SU-DHL-6 (cell line): ENCODE measurements at regions not wholly inside any gene's neighbourhood (a gene's known extent, or its start where the extent isn't known, plus 50 kb on each side); places are given as distances from the start of the nearest gene placed in this dataset.

Source experiments
- H2AFZ ChIP-seq: fragments of 200-600 bp; sonication (generic); 2 replicates; pipeline ENCODE4 v1.6.1; 2014; ENCODE audit warnings: low read depth, mild to moderate bottlenecking, moderate library complexity, mixed read lengths, antibody characterized with exemption, low read length; ENCODE audit not compliant: severe bottlenecking
- H3F3A ChIP-seq: fragments of 200-600 bp; shearing (Covaris generic); 2 replicates; pipeline ENCODE4 v1.6.0; 2016; ENCODE audit warnings: antibody characterized with exemption, mild to moderate bottlenecking; ENCODE audit not compliant: insufficient read depth
- H3K27ac ChIP-seq: fragments of 200-600 bp; sonication (generic); 2 replicates; pipeline ENCODE4 v1.5.1; 2016; ENCODE audit warnings: low read depth, mild to moderate bottlenecking, low read length, moderate library complexity, mixed read lengths
- H3K27me3 ChIP-seq: fragments of 200-600 bp; sonication (generic), shearing (Covaris generic); 2 replicates; pipeline ENCODE4 v1.6.0; 2014; ENCODE audit warnings: mild to moderate bottlenecking, low read length
- H3K36me3 ChIP-seq: fragments of 200-600 bp; sonication (generic); 2 replicates; pipeline ENCODE4 v1.6.1; 2014; ENCODE audit warnings: mild to moderate bottlenecking, low read length, mixed read lengths
- H3K4me2 ChIP-seq: fragments of 300-600, 200-600 bp; shearing (Covaris generic), sonication (generic); 2 replicates; pipeline ENCODE4 v1.6.0; 2014; ENCODE audit warnings: low read length, low read depth, mild to moderate bottlenecking; ENCODE audit not compliant: poor library complexity, severe bottlenecking
- H3K4me3 ChIP-seq: fragments of 200-600 bp; sonication (generic); 2 replicates; pipeline ENCODE4 v1.5.1; 2014; ENCODE audit warnings: antibody characterized with exemption, low read length, mild to moderate bottlenecking, mixed read lengths; ENCODE audit not compliant: insufficient read depth, poor library complexity, severe bottlenecking
- H3K79me2 ChIP-seq: fragments of 200-600 bp; sonication (generic); 2 replicates; pipeline ENCODE4 v1.6.1; 2014; ENCODE audit warnings: mild to moderate bottlenecking, low read length, moderate library complexity; ENCODE audit not compliant: insufficient read depth
- H3K9ac ChIP-seq: fragments of 200-600 bp; sonication (generic); 2 replicates; pipeline ENCODE4 v1.7.0; 2014; ENCODE audit warnings: mild to moderate bottlenecking, low read length
- H3K9me2 ChIP-seq: fragments of 200-600 bp; sonication (generic); replicated peaks from 2 replicates; pipeline ENCODE4 v1.6.1; 2014; ENCODE audit warnings: low read length; ENCODE audit not compliant: insufficient read depth
- H3K9me3 ChIP-seq: fragments of 200-600 bp; sonication (generic); 2 replicates; pipeline ENCODE4 v1.6.1; 2014; ENCODE audit warnings: low read length, mixed read lengths; ENCODE audit not compliant: insufficient read depth
- H4K20me1 ChIP-seq: fragments of 200-600 bp; sonication (generic); 2 replicates; pipeline ENCODE4 v1.6.1; 2014; ENCODE audit warnings: low read depth, mild to moderate bottlenecking, antibody characterized with exemption, low read length, moderate library complexity, mixed read lengths
- CTCF ChIP-seq: fragments of 200-600 bp; sonication (generic); IDR thresholded peaks from one replicate; pipeline ENCODE4 v1.5.1; 2017; ENCODE audit warnings: antibody characterized with exemption, mild to moderate bottlenecking, low read length, moderate library complexity; ENCODE audit not compliant: insufficient read depth, poor library complexity, severe bottlenecking
- EZH2phosphoT487 ChIP-seq: fragments of 200-600 bp; sonication (generic), shearing (Covaris generic); conservative IDR thresholded peaks from 2 replicates; pipeline ENCODE4 v1.6.1; 2018; ENCODE audit warnings: mild to moderate bottlenecking, antibody characterized with exemption, low read length, moderate library complexity, mixed read lengths

GRCh38 chr12:13442457-13442856, 245.9 kb downstream of the EMP1 start:
- no peaks in the 10 kb centered on the region for H3K9me2 ChIP-seq
- H3K79me2 ChIP-seq: no peaks in the 10 kb centered on the region
- H3F3A ChIP-seq: no peaks in the 10 kb centered on the region
- H3K27ac ChIP-seq: no peak overlapping the region
- no peaks in the 10 kb centered on the region for H3K36me3 ChIP-seq
- no peak overlapping the region for H3K4me2 ChIP-seq
- no peaks in the 10 kb centered on the region for H3K27me3 ChIP-seq
- H3K4me3 ChIP-seq: no peak overlapping the region
- TF ChIP-seq CTCF (no peak), EZH2phosphoT487 (no peak)
- H3K9ac ChIP-seq: no peak overlapping the region
- H4K20me1 ChIP-seq: no peaks in the 10 kb centered on the region
- H2AFZ ChIP-seq: no peak overlapping the region
- H3K9me3 ChIP-seq: no peaks in the 10 kb centered on the region

GRCh38 chr12:13440844-13441243, 244.3 kb downstream of the EMP1 start:
- no peaks in the 10 kb centered on the region for H3K79me2 ChIP-seq
- H3K9me3 ChIP-seq: no peaks in the 10 kb centered on the region
- no peak overlapping the region for H2AFZ ChIP-seq
- H3K36me3 ChIP-seq: no peaks in the 10 kb centered on the region
- H3K27ac ChIP-seq: no peak overlapping the region
- H3K27me3 ChIP-seq: no peaks in the 10 kb centered on the region
- no peaks in the 10 kb centered on the region for H4K20me1 ChIP-seq
- TF ChIP-seq EZH2phosphoT487 (no peak), CTCF (no peak)
- no peak overlapping the region for H3K4me2 ChIP-seq
- no peak overlapping the region for H3K4me3 ChIP-seq
- H3K9me2 ChIP-seq: no peaks in the 10 kb centered on the region
- H3F3A ChIP-seq: no peaks in the 10 kb centered on the region
- H3K9ac ChIP-seq: no peak overlapping the region

GRCh38 chr12:13437541-13437940, 241.0 kb downstream of the EMP1 start:
- H3F3A ChIP-seq: no peaks in the 10 kb centered on the region
- no peak overlapping the region for H3K4me3 ChIP-seq
- H3K4me2 ChIP-seq: no peak overlapping the region
- H3K9ac ChIP-seq: no peak overlapping the region
- no peaks in the 10 kb centered on the region for H3K79me2 ChIP-seq
- no peaks in the 10 kb centered on the region for H3K36me3 ChIP-seq
- no peaks in the 10 kb centered on the region for H3K9me2 ChIP-seq
- H2AFZ ChIP-seq: no peak overlapping the region
- H4K20me1 ChIP-seq: no peaks in the 10 kb centered on the region
- no peaks in the 10 kb centered on the region for H3K27me3 ChIP-seq
- no peaks in the 10 kb centered on the region for H3K9me3 ChIP-seq
- TF ChIP-seq CTCF (no peak), EZH2phosphoT487 (no peak)
- H3K27ac ChIP-seq: no peak overlapping the region
